ENCODE measurements at regions not wholly inside any gene's neighbourhood (a gene's known extent, or its start where the extent isn't known, plus 50 kb on each side); places are given as distances from the start of the nearest gene placed in this dataset.

GRCh38 chr9:6072865-6073264 is 57.4 kb upstream of the RANBP6 start (continued):
- no peak for TF ChIP-seq JUNB (IDR thresholded peaks at IDR 0.05; ENCODE audit: unreplicated experiment)
- no peak for TF ChIP-seq CTCF (conservative IDR thresholded peaks at IDR 0.05; ENCODE audit: low read depth in 2 of 2)

GRCh38 chr9:6072453-6072852 is 57.0 kb upstream of the RANBP6 start:
- Histone ChIP-seq H3K79me2 (replicated peaks; ENCODE audit: insufficient read depth) (no peaks in the 10 kb centered on the region), H4K20me1 (replicated peaks; ENCODE audit: insufficient read depth) (no peaks in the 10 kb centered on the region), H3K4me2 (no peak overlapping the region), H3K36me3 (ENCODE audit: insufficient read depth) (no peaks in the 10 kb centered on the region; the same call in 1 of the 2 replicates), H3K27ac (ENCODE audit: low read depth) (no peak overlapping the region), H3K4me1 (ENCODE audit: insufficient read depth) (no peaks in the 10 kb centered on the region; the same call in 1 of the 2 replicates), H3K4me3 (no peak overlapping the region), H3F3A (replicated peaks; ENCODE audit: low read depth) (no peaks in the 10 kb centered on the region), H2AFZ (no peak overlapping the region; the same call in 1 of the 2 replicates), H3K27me3 (ENCODE audit: insufficient read depth) (no peaks in the 10 kb centered on the region), H3K9me2 (ENCODE audit: insufficient read depth) (0 out of 2 replicates have a peak, but pooled peaks cover 4% of the 10 kb centered on the region)
- DNase-seq (ENCODE audit: low spot score) (no peak), ATAC-seq (no peak)
- TF ChIP-seq JUNB (IDR thresholded peaks at IDR 0.05; ENCODE audit: unreplicated experiment) (no peak), STAT1 (IDR thresholded peaks at IDR 0.05; ENCODE audit: unreplicated experiment) (no peak), ZNF462 (CRISPR knock-in tag; IDR thresholded peaks at IDR 0.05) (no peak), ZNF331 (CRISPR knock-in tag; IDR thresholded peaks at IDR 0.05; ENCODE audit: low read depth) (no peak), NANOG (IDR thresholded peaks at IDR 0.05; ENCODE audit: borderline replicate concordance) (no peak), REST (IDR thresholded peaks at IDR 0.05; ENCODE audit: unreplicated experiment) (no peak)
- Mint-ChIP-seq H3K9me3 (peaks cover 5% of the 10 kb centered on the region; the same call in 1 of the 3 replicates), H3K27me3 (ENCODE audit: insufficient read depth, low read depth, poor library complexity) (peaks cover 6% of the 10 kb centered on the region), H3K27ac (no peak overlapping the region), H3K36me3 (ENCODE audit: low read depth) (peaks cover 2% of the 10 kb centered on the region; the same call in 2 of the 3 replicates), H3K4me3 (no peak overlapping the region), H3K4me1 (peaks cover 4% of the 10 kb centered on the region; the same call in 1 of the 3 replicates)

Measured in GM23338 (cell line).